ENCODE measurements at regions not wholly inside any gene's neighbourhood (a gene's known extent, or its start where the extent isn't known, plus 50 kb on each side); places are given as distances from the start of the nearest gene placed in this dataset.

DNA sequence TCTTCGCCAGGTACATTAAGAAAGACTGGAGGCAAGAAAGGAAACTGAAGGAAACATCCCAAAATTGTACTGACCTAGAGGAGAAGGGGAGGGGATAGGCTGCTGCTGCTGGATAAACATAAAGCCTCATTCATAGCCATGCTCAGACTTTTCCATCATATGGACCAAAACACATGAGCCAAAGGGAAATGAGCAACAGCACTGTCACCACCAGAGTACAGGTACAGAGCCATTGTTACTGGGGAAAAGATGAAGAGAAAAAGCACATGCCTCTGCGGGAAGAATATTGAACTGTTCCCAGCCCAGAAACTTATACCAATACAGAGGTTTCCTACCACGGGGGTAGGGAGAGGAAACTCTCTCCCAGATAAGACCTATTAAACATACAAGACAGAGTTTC lies 861.9 kb downstream of the NTRK3 start:
- Histone ChIP-seq H3K4me3 (ENCODE audit: low read depth, low read length) (no peak overlapping the region), H3K27me3 (ENCODE audit: control insufficient read depth, insufficient read depth, low read length) (no peaks in the 10 kb centered on the region), H3K36me3 (ENCODE audit: control insufficient read depth, insufficient read depth, low read length) (no peaks in the 10 kb centered on the region)
- DNase-seq (ENCODE audit: low read depth) (peak; percentile 23), FAIRE-seq (no peak)
- TF ChIP-seq, protein P1, sequence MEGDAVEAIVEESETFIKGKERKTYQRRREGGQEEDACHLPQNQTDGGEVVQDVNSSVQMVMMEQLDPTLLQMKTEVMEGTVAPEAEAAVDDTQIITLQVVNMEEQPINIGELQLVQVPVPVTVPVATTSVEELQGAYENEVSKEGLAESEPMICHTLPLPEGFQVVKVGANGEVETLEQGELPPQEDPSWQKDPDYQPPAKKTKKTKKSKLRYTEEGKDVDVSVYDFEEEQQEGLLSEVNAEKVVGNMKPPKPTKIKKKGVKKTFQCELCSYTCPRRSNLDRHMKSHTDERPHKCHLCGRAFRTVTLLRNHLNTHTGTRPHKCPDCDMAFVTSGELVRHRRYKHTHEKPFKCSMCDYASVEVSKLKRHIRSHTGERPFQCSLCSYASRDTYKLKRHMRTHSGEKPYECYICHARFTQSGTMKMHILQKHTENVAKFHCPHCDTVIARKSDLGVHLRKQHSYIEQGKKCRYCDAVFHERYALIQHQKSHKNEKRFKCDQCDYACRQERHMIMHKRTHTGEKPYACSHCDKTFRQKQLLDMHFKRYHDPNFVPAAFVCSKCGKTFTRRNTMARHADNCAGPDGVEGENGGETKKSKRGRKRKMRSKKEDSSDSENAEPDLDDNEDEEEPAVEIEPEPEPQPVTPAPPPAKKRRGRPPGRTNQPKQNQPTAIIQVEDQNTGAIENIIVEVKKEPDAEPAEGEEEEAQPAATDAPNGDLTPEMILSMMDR (IDR thresholded peaks at IDR 0.05; ENCODE audit: insufficient read depth, low read length, severe bottlenecking), result no peak

DNA sequence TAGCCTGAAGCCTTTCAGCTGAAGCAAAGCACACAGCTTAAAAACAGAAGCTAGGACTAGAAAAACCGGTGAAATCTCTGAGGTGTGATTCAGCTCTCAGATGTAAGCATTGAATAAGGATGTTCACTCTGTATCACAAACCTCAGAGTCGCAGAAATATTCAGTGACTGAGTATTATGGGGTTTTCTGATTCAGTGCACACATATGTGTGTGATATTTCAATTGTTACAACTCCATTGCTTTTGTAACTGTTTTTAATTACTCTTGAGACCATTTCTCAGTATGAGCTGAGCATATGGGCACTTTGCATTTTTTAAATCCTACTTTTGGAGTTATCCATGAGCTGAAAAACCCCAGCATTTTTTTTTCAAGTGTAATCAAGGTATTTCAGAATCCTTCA lies 868.8 kb downstream of the NTRK3 start:
- no peak overlapping the region for H3K4me3 ChIP-seq (ENCODE audit: low read depth, low read length)
- no peaks in the 10 kb centered on the region for H3K27me3 ChIP-seq (ENCODE audit: control insufficient read depth, insufficient read depth, low read length)
- TF ChIP-seq, protein P1 (IDR thresholded peaks at IDR 0.05; ENCODE audit: insufficient read depth, low read length, severe bottlenecking), result no peak
- no peak for DNase-seq (ENCODE audit: low read depth)
- H3K36me3 ChIP-seq (ENCODE audit: control insufficient read depth, insufficient read depth, low read length), result no peaks in the 10 kb centered on the region
- FAIRE-seq, result no peak

DNA sequence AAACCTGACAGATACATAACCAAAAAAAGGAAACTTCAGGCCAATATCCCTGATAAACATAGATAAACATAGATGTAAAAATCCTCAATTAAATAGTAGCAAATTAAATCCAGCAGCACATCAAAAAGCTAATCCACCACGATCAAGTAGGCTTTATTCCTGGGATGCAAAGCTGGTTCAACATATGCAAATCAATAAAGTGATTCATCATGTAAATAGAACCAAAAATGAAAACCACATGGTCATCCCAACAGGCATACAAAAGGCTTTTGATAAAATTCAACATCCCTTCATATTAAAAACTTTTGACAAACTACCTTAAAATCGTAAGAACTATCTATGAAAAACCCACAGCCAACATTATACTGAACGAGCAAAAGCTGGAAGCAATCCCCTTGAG lies 882.2 kb downstream of the NTRK3 start:
- TF ChIP-seq, protein P1 (IDR thresholded peaks at IDR 0.05; ENCODE audit: insufficient read depth, low read length, severe bottlenecking), result no peak
- no peaks in the 10 kb centered on the region for H3K27me3 ChIP-seq (ENCODE audit: control insufficient read depth, insufficient read depth, low read length)
- DNase-seq (ENCODE audit: low read depth) (no peak), FAIRE-seq (no peak)
- no peak overlapping the region for H3K4me3 ChIP-seq (ENCODE audit: low read depth, low read length)
- H3K36me3 ChIP-seq (ENCODE audit: control insufficient read depth, insufficient read depth, low read length), result no peaks in the 10 kb centered on the region

DNA sequence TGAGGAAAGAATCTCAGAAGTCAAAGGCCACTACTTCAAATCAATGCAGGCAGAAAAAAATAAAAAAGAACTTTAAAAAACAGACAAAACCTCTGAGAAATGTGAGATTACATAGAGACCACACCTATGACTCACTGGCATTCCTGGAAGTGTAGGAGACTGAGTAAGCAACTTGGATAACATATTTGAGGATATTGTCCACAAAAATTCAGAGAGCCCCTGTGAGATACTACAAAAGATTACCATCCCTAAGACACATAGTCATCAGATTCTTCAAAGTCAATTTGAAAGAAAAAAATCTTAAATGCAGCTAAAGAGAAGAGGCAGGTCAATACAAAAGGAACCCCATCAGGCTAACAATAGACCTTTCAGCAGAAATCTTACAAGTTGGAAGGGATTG lies 887.3 kb downstream of the NTRK3 start:
- TF ChIP-seq, protein P1 (IDR thresholded peaks at IDR 0.05; ENCODE audit: insufficient read depth, low read length, severe bottlenecking), result no peak
- H3K36me3 ChIP-seq (ENCODE audit: control insufficient read depth, insufficient read depth, low read length), result no peaks in the 10 kb centered on the region
- FAIRE-seq (no peak), DNase-seq (ENCODE audit: low read depth) (peak; percentile 68)
- no peak overlapping the region for H3K4me3 ChIP-seq (ENCODE audit: low read depth, low read length)
- no peaks in the 10 kb centered on the region for H3K27me3 ChIP-seq (ENCODE audit: control insufficient read depth, insufficient read depth, low read length)

DNA sequence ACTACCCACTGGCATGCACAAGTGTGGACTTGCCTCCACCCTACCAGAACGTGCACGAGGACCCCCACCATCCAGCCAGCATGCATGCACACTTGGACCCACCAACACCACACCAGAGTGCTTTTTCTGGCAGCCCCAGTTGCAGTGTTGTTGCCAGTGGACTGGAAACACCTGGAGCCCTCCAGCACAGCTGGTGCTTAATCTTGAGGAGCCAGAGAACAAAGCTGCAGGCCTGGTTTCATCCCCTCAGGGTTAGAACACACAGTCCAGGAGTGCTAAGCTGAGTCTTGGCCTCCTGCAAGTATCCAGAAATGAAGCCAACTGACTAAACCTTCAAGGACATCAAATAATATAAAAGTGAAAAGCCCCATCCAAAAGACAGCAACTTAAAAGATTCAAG lies 888.0 kb downstream of the NTRK3 start:
- H3K4me3 ChIP-seq (ENCODE audit: low read depth, low read length), result no peak overlapping the region

DNA sequence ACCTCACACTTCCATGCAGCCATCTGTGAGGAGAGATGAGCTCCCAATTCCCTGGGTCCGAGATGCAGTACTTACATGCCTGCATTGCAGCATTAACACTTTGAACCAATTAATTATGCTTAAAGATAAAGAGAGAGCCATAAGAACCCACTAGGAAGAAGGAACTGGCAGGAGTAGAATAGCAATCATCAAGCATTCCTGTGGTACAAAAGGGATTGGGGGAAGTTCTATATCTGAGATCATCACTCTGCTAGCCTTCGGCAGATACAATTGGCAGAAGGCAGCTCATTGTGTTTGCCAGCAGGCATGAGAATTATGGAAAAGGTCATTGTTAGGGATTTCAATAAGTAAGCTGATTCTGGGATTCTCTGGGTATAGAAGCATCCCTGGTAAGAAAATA lies 891.4 kb downstream of the NTRK3 start:
- Histone ChIP-seq H3K36me3 (ENCODE audit: control insufficient read depth, insufficient read depth, low read length) (no peaks in the 10 kb centered on the region), H3K4me3 (ENCODE audit: low read depth, low read length) (no peak overlapping the region), H3K27me3 (ENCODE audit: control insufficient read depth, insufficient read depth, low read length) (no peaks in the 10 kb centered on the region)
- TF ChIP-seq, protein P1 (IDR thresholded peaks at IDR 0.05; ENCODE audit: insufficient read depth, low read length, severe bottlenecking), result no peak
- peak; percentile 52 for DNase-seq (ENCODE audit: low read depth)
- no peak for FAIRE-seq

More for the DNA sequence above, 888.0 kb downstream of the NTRK3 start:
- H3K27me3 ChIP-seq (ENCODE audit: control insufficient read depth, insufficient read depth, low read length), result no peaks in the 10 kb centered on the region
- FAIRE-seq, result no peak
- H3K36me3 ChIP-seq (ENCODE audit: control insufficient read depth, insufficient read depth, low read length), result no peaks in the 10 kb centered on the region
- peak; percentile 33 for DNase-seq (ENCODE audit: low read depth)
- TF ChIP-seq, protein P1 (IDR thresholded peaks at IDR 0.05; ENCODE audit: insufficient read depth, low read length, severe bottlenecking), result no peak

Data from bronchial epithelial cell (primary cell).